ENCODE measurements at regions not wholly inside any gene's neighbourhood (a gene's known extent, or its start where the extent isn't known, plus 50 kb on each side); places are given as distances from the start of the nearest gene placed in this dataset.

DNA sequence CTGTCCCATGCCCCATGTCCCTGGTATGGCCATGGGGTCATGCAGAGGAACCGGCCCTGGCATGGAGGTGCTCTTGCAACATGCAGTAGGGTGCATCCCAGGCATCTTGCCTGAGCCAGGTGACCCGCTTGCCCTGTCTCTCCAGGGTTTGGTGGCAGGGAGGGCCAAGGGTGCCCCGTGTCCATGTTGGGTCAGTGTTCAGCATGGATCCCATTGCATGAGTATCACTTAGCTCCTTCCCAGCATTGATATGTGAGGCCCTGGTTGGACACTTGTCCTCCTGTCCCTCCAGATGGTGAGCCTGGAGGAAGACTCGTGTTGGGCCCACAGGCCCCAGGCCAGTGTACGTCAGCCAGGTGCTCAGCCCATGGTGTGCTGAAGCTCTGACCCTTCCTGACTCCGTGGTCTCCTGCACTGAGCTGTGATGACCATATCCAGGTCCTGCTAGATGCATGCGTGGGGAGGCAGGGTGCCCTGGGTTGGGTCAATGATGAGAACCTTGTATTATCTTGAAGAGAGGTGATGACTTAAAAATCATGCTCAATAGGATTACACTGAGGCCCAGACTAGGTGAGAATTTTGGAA, 205.0 kb downstream of the UBE3A start:
- DNase-seq (ENCODE audit: low read depth) = no peak

DNA sequence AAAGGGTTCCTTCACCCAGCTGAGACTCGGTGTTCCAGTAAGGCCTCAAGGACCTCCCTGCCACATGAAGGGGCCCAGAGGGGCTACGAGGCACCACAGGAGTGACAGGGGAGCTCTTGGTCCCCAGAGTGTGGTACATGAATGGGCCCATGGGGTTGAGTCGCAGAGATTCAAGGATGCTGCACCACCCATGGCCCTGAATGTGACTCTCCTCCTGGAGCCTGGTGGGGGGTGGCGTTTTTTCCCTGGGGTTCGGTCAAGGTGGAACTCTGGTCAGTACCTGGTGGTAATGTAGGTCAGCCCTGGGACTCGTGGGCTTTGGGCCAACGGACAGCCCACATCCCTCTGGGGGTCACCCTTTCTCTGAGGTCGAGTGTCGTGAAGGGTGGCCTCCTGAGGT, 204.0 kb downstream of the UBE3A start:
- no peak for DNase-seq (ENCODE audit: low read depth)

DNA sequence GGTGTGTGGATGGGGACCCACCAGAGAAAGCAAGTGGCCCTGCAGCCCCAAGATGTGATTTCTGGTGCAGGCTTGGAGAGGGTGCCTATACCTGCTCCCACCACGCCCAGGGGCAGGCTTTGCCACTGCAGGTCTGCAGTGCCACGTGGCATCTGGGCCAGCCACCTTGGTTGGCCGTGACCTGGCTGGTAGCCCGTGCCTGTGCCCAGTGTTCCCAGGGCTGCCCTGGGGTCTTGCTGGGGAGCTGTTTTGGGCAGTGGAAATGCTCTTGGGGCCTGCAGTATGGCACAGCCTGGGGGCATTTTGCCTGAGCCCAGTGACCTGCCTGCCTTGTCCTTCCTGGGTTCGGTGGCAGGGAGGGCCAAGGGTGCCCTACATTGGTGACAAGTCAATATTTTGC, 203.4 kb downstream of the UBE3A start:
- DNase-seq (ENCODE audit: low read depth) = no peak

DNA sequence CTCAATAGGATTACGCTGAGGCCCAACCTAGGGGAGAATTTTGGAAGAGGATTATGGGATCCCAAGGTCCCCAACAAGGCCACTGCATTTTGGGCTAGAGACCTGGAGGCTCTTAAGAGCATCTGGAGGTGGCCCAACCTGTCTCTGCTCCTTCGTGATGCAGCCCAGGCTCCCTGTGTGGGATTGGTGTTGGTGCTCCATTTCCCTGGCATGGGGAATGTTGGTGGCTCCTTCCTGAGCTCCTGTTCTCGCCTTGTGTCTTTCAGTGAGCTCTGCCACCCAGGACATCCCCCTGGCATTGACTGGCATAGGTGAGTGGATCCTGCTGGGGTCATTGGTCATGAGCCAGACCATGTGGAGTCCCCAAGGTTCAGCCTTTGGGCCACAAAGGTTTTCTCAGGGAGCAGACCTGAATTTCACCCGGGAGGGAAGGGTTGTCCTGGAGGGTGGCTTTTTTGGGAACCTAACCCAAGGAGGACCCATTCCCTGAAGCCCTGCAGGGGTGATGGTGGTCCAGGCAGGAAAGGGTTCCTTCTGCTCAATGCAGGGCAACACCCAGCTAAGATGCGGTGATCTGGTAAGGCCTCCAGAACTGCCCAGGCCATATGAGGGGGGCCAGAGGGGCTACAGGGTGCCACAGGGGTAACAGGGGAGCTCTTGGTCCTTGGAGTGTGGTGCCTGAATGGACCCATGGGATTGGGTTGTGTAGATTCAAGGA, 202.5 kb downstream of the UBE3A start:
- no peak for DNase-seq (ENCODE audit: low read depth)

DNA sequence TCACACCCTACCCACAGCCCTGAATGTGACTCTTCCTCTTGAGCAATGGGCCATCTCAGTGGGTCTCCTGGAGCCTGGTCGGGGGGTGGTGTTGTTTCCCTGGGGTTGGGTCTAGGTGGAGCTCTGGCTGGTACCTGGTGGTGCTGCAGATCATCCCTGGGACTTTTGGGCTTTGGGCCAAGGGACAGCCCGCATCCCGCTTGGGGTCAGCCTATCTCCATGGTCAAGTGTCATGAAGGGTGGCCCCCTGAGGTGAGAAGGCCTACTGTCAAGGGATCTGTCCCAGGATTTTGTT, 202.0 kb downstream of the UBE3A start:
- DNase-seq (ENCODE audit: low read depth) = no peak

DNA sequence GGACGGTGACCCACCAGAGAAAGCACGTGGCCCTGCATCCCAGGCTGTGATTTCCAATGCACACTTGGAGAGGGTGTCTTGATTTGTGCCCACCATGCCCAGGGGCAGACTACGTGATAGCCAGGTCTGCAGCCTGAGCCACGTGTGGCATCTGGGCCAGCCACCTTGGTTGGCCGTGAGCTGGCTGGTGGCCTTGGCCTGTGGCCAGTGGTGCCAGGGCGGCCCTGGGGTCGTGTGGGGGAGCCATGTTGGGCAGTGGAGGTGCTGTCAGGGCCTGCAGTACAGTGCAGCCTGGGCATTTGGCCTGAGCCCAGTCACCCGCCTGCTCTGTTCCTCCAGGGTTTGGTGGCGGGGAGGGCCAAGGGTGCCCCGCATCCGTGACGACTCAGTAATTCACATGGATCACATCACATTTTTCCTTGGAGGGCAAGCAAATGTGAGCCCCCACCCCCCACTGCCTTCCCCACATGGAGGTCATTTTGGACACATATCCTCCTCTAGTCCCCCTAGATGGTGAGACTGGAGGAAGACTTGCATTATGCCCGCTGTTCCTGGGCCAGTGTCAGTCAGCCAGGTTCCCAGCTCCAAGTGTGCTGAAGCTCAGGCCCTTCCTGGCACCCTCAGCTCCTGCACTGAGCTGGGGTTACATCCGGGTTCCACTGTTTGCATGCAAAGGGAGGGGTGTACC, 201.4 kb downstream of the UBE3A start:
- no peak for DNase-seq (ENCODE audit: low read depth)

DNA sequence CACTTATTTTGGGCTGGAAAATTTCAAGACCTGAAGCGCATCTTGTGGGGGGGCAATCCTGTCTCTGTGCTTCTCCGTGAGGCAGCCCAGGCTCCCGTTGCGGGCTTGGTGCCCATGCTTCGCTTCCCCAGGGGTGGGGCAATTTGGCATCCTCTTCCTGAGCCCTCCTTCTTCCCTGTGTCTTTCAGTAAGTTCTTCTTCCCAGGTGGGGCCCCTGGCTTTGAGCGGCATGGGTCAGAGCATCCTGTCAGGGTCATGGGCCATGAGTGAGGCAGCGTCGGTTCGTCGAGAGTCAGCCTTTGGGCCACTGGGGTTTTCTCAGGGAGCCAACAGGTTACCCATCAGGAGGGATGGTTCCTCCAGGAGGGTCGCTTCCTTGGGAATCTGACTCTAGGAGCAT, 200.7 kb downstream of the UBE3A start:
- no peak for DNase-seq (ENCODE audit: low read depth)

DNA sequence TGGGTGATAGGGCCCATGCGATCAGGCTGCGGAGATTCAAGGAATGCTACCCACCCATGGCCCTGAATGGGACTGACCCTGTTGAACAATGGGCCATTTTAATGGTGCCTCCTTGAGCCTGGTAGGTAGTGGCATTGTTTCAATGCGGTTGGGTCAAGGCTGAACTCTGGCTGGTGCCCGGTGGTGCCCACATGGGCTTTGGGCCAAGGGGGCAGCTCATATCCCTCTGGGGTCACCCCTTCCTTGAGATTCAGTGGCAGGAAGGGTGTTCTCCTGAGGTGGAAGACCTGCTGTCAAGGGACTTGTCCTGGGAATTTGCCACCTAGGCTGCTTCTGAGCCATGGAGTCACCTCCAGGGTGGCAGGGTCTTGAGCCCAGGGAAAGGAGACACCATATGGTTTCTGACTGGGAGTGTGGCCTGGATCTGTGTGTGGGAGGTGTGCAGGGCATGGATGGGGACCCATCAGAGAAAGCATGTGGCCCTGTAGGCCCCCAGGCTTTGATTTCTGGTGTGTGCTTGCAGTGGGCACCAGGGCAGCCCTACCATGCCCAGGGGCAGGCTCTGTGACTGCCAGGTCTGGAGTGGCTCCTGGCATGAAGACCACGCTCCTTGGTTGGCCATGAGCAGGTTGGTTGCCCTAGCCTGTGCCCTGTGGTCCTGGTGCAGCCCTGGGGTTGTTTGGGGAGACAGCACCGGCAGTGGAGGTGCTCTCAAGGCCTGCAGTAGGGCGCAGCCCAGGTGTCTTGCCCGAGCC, 199.9 kb downstream of the UBE3A start:
- no peak for DNase-seq (ENCODE audit: low read depth)

DNA sequence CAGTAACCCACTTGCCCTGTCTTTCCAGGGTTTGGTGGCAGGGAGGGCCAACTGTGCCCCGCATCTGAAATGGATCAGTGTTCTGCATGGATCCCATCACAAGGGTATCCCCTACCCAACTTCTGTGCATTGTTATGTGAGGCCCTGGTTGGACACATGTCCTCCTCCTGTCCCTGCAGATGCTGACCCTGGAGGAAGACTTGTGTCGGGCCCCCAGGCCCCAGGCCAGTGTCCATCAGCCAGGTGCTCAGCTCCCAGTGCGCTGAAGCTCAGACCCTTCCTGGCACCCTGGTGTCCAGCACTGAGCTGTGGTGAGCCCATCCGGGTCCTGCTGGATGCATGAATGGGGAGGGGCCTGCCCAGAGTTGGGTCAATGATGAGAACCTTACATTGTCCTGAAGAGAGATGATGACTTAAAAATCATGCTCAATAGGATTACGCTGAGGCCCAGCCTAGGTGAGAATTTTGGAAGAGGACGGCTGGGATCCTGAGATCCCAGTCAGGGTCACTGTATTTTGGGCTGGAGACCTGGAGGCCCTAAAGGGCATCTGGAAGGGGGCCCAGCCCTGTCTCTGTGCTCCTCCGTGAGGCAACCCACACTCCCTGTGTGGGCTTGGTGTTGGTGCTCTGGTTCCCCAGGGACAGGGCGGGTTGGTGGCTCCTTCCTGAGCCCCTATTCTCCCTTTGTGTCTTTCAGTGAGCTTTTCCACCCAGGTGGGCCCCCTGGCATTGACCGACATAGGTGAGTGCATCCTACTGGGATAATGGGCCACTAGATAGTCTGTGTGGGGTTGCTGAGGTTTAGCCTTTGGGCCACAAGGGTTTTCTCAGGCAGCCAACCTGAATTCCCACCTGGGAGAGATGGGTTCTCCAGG, 199.1 kb downstream of the UBE3A start:
- no peak for DNase-seq (ENCODE audit: low read depth)

DNA sequence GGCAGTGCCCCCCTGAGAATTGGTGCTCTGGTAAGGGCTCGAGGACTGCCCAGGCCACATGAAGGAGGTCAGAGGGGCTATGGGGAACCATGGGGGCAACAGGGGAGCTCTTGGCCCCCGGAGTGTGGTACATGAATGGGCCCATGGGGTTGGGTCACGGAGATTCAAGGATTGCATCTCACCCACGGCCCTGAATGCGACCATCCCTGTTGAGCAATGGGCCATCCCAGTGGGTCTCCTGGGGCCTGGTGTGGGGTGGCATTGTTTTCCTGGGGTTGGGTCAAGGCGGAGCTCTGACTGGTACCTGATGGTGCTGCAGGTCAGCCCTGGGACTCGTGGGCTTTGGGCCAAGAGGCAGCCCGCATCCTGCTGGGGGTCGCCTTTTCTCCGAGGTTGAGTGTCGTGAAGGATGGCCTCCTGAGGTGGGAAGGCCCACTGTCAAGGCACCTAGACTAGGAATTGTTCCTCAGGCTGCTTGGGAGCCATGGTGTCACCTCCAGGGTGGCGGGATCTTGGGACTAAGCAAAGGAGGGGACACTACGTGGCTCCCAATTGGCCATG, 198.3 kb downstream of the UBE3A start:
- no peak for DNase-seq (ENCODE audit: low read depth)

DNA sequence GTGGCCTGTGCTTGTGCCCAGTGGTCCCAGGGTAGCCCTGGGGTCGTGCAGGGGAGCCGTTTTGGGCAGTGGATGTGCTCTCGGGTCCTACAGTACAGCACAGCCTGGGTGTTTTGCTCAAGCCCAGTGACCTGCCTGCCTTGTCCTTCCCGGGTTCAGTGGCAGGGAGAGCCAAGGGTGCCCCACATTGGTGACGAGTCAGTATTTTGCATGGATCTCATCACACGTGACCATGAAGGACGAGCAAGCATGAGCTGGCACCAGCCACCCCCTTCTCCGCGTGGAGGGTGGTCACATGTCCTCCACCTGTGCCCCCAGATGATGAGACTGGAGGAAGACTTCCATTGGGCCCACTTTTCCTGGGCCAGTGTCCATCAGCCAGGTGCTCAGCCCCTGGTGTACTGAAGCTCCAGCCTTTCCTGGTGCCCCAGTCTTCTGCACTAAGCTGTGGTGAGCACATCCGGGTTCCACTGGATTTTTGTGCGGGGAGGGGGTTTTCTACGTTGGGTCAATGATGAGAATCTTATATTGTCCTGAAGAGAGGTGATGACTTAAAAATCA, 197.5 kb downstream of the UBE3A start:
- no peak for DNase-seq (ENCODE audit: low read depth)

DNA sequence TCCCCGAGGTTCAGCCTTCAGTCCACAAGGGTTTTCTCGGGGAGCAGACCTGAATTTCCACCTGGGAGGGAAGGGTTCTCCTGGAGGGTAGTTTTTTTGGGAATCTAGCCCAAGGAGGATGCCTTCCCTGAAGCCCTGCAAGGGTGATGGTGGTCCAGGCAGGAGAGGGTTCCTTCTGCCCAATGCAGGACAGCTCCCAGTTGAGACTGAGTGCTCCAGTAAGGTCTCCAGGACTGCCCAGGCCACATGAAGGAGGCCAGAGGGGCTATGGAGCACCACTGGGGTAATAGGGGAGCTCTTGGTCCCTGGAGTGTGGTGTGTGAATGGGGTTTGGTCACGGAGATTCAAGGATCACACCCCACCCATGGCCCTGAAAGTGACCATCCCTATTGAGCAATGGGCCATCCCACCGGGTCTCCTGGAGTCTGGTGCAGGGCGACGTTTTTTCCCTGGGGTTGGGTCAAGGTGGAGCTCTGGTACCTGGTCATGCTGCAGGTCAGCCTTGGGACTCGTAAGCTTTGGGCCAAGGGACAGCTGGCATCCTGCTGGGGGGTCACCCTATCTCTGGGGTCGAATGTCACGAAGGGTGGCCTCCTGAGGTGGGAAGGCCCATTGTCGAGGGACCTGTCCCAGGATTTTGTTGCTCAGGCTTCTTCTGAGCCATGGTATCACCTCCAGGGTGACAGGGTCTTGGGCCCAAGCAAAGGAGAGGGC, 196.5 kb downstream of the UBE3A start:
- DNase-seq (ENCODE audit: low read depth) = no peak

DNA sequence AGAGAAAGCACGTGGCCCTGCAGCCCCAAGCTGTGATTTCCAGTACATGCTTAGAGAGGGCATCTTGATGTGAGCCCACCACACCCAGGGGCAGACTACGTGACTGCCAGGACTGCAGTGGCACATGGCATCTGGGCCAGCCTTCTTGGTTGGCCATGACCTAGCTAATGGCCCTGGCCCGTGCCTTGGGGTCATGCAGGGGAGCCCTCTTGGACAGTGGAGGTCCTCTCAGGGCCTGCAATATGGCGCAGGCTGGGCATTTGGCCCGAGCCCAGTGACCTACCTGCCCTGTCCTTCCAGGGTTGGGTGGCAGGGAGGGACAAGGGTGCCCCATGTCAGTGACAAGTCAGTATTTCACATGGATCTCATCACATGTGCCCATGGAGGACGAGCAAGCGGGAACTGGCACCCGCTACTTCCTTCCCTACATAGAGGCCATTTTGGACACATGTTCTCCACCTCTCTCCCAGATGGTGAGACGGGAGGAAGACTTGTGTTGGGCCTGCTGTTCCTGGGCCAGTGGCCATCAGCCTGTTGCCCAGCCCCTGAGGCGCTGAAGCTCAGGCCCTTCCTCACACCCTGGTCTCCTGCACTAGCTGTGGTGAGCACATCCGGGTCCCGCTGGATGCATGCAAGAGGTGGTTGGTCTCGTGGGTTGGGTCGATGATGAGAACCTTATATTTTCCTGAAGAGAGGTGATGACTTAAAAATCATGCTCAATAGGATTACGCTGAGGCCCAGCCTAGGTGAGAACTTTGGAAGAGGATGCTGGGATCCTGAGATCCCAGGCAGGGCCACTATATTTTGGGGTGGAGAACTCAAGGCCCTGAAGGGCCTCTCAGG, 195.6 kb downstream of the UBE3A start:
- no peak for DNase-seq (ENCODE audit: low read depth)

DNA sequence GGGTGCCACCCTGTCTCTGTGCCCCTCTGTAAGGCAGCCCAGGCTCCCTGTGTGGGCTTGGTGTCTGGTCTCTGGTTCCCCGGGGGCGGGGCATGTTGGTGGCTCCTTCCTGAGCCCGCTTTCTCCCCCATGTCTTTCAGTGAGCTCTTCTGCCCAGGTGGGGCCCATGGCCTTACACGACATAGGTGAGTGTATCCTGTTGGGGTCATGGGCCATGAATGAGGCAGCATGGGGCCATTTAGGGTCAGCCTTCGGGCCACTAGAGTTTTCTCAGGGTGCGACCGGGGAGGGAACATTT, 195.1 kb downstream of the UBE3A start:
- no peak for DNase-seq (ENCODE audit: low read depth)

DNA sequence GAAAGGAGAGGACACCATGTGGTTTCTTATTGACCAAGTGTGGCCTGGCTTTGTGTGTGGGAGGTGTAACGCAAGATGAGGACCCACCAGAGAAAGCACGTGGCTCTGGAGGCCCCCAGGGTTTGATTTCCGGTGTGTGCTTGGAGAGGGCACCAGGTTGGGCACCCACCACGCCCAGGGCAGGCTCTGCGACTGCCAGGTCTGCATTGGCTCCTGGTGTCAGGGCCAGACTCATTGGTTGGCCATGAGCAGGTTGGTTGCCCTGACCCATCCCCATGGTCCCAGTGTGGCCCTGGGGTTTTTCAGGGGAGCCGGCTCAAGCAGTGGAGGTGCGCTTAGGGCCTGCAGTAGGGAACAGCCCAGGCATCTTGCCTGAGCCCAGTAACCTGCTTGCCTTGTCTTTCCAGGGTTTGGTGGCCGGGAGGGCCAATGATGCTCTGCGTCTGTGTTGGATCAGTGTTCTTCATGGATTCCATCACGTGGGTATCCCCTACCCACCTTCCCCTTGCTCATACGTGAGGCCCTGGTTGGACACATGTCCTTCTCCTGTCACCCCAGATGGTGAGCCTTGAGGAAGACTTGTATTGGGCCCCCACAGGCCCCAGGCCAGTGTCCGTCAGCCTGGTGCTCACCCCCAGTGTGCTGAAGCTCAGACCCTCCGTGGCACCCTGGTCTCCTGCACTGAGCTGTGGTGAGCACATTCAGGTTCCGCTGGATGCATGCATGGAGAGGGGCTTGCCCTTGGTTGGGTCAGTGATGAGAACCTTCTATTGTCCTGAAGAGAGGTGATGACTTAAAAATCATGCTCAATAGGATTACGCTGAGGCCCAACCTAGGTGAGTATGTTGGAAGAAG, 193.9 kb downstream of the UBE3A start:
- no peak for DNase-seq (ENCODE audit: low read depth)

DNA sequence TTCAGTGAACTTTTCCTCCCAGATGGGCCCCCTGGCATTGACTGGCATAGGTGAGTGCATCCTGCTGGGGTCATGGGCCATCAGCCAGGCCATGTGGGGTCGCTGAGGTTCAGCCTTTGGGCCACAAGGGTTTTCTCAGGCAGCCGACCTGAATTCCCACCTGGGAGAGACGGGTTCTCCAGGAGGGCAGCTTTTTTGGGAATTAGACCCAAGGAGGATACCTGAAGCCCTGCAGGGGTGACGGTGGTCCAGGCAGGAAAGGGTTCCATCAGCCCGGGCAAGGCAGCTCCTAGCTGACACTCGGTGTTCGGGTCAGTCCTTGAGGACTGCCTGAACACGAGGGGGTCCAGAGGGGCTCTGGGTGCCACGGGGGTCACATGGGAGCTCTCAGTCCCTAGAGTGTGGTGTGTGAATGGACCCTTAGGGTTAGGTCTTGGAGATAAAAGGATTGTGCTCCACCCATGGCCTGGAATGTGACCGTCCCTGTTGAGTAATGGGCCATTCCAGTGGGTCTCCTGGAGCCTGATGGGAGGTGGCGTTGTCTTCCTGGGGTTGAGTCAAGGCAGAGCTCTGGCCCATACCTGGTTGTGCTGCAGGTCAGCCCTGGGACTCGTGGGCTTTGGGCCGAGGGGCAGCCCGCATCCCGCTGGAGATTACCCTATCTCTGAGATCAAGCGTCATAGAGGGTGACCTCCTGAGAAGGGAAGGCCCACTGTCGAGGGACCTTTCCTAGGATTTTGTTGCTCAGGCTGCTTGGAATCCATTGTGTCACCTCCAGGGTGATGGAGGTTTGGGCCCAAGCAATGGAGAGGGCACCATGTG, 192.8 kb downstream of the UBE3A start:
- DNase-seq (ENCODE audit: low read depth) = no peak

DNA sequence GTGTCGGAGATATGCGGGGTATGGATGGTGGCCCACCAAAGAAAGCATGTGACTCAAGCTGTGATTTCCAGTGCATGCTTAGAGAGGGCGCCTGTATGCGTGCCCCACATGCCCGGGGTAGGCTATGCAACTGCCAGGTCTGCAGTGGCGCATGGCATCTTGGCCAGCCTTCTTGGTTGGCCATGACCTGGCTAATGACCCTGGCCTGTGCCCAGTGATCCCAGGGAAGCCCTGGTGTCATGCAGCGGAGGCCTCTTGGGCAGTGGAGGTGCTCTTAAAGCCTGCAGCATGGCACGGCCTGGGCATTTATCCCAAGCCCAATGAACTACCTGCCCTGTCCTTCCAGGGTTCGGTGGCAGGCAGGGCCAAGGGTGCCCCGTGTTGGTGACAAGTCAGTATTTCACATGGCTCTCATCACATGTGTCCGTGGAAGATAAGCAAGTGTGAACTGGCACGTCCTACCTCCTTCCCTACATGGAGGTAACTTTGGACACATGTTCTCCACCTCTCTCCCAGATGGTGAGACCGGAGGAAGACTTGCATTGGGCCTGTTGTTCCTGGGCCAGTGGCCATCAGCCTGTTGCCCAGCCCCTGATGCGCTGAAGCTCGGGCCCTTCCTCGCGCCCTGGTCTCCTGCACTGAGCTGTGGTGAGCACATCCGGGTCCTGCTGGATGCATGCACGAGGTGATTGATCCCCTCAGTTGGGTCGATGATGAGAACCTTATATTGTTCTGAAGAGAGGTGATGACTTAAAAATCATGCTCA, 192.0 kb downstream of the UBE3A start:
- no peak for DNase-seq (ENCODE audit: low read depth)

All from renal cortical epithelial cell (primary cell).